LNCaP clone FGC (cell line): ENCODE measurements at regions not wholly inside any gene's neighbourhood (a gene's known extent, or its start where the extent isn't known, plus 50 kb on each side); places are given as distances from the start of the nearest gene placed in this dataset.

Source experiments
- DNase-seq: peaks from one replicate; pipeline ENCODE4 v3.0.0-alpha.2; 2011; ENCODE audit warnings: low read depth
- H3K4me3 ChIP-seq: 2 replicates; pipeline ENCODE4 v1.5.1; 2011; ENCODE audit warnings: mild to moderate bottlenecking, low read depth, low read length, control low read depth
- CTCF ChIP-seq: IDR thresholded peaks from 2 replicates; pipeline ENCODE4 v1.5.1; 2012; ENCODE audit warnings: mild to moderate bottlenecking; ENCODE audit not compliant: control insufficient read depth, insufficient read depth; ENCODE audit errors: extremely low read depth

DNA sequence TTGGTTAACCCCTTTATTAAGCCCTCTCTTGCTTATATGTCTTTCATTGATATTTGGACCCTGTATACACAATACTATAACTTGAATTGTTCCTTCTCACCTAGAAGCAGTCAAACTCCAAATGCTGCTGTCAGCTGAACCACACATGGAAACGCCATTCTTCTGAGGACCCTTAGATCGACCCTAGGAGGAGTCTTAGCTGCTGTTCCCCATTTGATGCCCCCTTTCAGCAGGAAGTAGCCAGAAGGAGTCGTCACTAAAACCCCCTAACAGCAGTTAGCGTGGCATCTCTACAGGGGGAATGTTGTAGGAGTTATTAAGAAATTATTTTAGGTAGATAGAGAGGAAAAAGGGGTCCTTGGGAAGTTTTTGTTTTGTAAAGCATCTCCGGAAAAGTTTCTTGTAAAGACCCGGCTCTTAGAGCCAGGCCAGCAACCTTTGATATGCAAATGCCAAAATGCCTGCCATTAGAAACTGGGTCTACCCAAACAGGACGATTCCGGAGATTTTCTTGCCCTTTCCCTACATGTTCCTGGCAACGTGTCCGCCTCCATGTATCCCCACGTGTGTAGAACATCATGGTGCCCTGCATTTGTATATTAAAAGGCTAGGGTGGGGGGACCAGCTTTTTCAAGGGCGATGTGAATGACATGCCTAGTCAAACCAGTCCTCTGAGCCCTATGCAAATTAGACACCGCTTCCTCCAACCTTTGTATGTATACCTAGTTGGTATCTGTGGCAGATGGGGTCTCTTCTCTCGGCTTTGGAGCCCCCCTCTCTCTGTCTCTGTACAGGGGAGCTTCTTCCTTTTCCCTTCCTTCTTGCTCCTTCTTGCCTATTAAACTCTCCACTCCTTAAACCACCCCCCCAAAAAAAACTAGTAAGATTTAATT lies 638.4 kb upstream of the POU3F3 start:
- no peak overlapping the region for H3K4me3 ChIP-seq
- DNase-seq = no peak
- no peak for TF ChIP-seq CTCF

GRCh38 chr2:104233591-104233990 lies 620.3 kb upstream of the POU3F3 start:
- H3K4me3 ChIP-seq = no peak overlapping the region
- TF ChIP-seq CTCF = no peak

DNA sequence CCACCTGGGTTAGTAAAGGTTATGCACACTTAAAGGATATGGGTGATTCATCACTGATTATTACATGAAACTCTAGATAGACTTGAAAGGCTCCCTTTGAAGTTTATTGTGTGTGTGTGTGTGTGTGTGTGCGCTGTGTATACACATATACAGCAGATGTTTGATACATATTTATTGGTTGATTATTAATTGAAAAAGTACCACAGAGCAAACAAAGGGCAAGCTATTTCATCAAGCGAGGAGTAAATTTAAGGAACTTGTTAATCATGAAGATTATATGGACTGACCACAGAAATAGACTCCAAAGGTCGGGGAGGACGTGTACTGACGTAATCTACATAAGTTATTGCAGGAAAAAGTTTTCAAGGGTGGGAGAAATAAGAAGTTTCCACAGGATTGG lies 617.4 kb upstream of the POU3F3 start:
- no peak for TF ChIP-seq CTCF
- DNase-seq = no peak
- no peak overlapping the region for H3K4me3 ChIP-seq

More at GRCh38 chr2:104233591-104233990, 620.3 kb upstream of the POU3F3 start:
- no peak for DNase-seq

GRCh38 chr2:104240984-104241383 lies 612.9 kb upstream of the POU3F3 start:
- no peak for TF ChIP-seq CTCF
- no peak for DNase-seq
- no peak overlapping the region for H3K4me3 ChIP-seq

DNA sequence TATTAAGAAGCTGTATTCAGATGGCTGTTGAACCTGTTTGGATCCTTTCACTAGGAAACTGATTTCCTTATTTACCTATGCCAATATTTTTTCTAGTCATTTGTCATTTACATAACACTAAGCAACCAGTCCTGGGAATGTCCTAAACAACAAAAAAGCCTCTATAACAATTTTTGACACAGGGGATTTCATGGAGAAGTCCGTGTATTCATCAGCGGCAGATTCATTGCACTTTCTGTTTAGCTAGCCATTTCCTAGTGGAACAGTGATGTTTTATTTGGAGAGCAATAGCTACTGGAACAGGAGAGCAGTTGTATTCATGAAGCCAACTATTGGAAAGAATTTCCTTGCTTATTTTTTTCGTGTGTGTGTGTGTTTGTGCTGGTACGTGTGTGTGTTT lies 604.3 kb upstream of the POU3F3 start:
- no peak overlapping the region for H3K4me3 ChIP-seq
- no peak for DNase-seq
- no peak for TF ChIP-seq CTCF

DNA sequence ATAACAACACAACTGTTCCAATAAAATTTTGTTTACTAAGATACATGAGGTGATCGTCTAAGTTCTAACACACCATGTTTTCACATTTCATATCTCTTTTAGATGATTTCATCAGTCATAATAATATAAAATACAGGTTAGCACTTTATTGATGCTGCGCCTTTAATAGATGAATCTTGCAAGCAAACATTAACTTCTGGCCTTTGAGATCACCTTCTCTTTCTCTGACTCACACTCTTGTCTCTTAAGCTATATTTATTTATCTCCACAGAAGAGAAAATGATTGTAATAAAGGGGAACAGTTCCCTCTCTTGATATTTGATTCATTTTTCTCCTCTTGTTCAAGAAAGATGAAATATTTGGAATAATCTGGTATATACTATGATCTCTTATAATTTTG lies 603.3 kb upstream of the POU3F3 start:
- DNase-seq = no peak
- no peak for TF ChIP-seq CTCF
- no peak overlapping the region for H3K4me3 ChIP-seq

GRCh38 chr2:104254017-104254416 lies 599.9 kb upstream of the POU3F3 start:
- H3K4me3 ChIP-seq = no peak overlapping the region
- no peak for DNase-seq
- peak; percentile 23; the same call in 1 of the 2 replicates for TF ChIP-seq CTCF
